G401.6 (cell line): ENCODE measurements at regions not wholly inside any gene's neighbourhood (a gene's known extent, or its start where the extent isn't known, plus 50 kb on each side); places are given as distances from the start of the nearest gene placed in this dataset.

Source experiments
- FAIRE-seq: peaks from 2 replicates; lab custom pipeline; 2012; peaks lifted over from hg19 to GRCh38; lab: Jason Lieb, UNC

GRCh38 chr14:39762576-39763401 is 330.6 kb upstream of the FBXO33 start:
- FAIRE-seq: no peak

- no peak for FAIRE-seq
These were observed 323.1 kb upstream of the FBXO33 start for GRCh38 chr14:39755269-39755878.

GRCh38 chr14:39740454-39740853 is 308.2 kb upstream of the FBXO33 start:
- no peak for FAIRE-seq

- FAIRE-seq: no peak
These were observed 307.6 kb upstream of the FBXO33 start for GRCh38 chr14:39739796-39740195.

GRCh38 chr14:39734306-39734705 is 302.1 kb upstream of the FBXO33 start:
- no peak for FAIRE-seq

- no peak for FAIRE-seq
These were observed 301.5 kb upstream of the FBXO33 start for GRCh38 chr14:39733741-39734140.

GRCh38 chr14:39731912-39732311 is 299.7 kb upstream of the FBXO33 start:
- FAIRE-seq: no peak

GRCh38 chr14:39726563-39726962 is 294.3 kb upstream of the FBXO33 start:
- FAIRE-seq: no peak

GRCh38 chr14:39722547-39723273 is 290.5 kb upstream of the FBXO33 start:
- no peak for FAIRE-seq

- FAIRE-seq: no peak
These were observed 284.8 kb upstream of the FBXO33 start for GRCh38 chr14:39716987-39717570.

GRCh38 chr14:39712293-39712999 is 280.2 kb upstream of the FBXO33 start:
- no peak for FAIRE-seq

- no peak for FAIRE-seq
These were observed 272.4 kb upstream of the FBXO33 start for GRCh38 chr14:39704594-39704993.

GRCh38 chr14:39694341-39694740 is 262.1 kb upstream of the FBXO33 start:
- no peak for FAIRE-seq

- FAIRE-seq: no peak
These were observed 251.5 kb upstream of the FBXO33 start for GRCh38 chr14:39683691-39684260.

GRCh38 chr14:39682582-39682981 is 250.3 kb upstream of the FBXO33 start:
- no peak for FAIRE-seq

- no peak for FAIRE-seq
These were observed 249.7 kb upstream of the FBXO33 start for GRCh38 chr14:39681782-39682399.

- FAIRE-seq: no peak
These were observed 248.5 kb upstream of the FBXO33 start for GRCh38 chr14:39680777-39681176.

GRCh38 chr14:39673734-39674133 is 241.5 kb upstream of the FBXO33 start:
- FAIRE-seq: no peak

GRCh38 chr14:39673270-39673711 is 241.1 kb upstream of the FBXO33 start:
- no peak for FAIRE-seq

GRCh38 chr14:39668449-39668848 is 236.2 kb upstream of the FBXO33 start:
- no peak for FAIRE-seq

GRCh38 chr14:39666386-39666785 is 234.2 kb upstream of the FBXO33 start:
- FAIRE-seq: no peak
